Keratinocyte (primary cell): ENCODE measurements at regions not wholly inside any gene's neighbourhood (a gene's known extent, or its start where the extent isn't known, plus 50 kb on each side); places are given as distances from the start of the nearest gene placed in this dataset.

Source experiments
- DNase-seq: peaks from one replicate; pipeline ENCODE4 v3.0.0-alpha.2; 2011; ENCODE audit warnings: low read depth, missing footprints, low spot score
- FAIRE-seq: peaks from 2 replicates; lab custom pipeline; 2011; peaks lifted over from hg19 to GRCh38; lab: Jason Lieb, UNC
- H2AFZ ChIP-seq: 2 replicates; pipeline ENCODE4 v1.6.0; 2012; ENCODE audit warnings: low read length, control low read depth, inconsistent platforms; ENCODE audit not compliant: control insufficient read depth
- H3K27ac ChIP-seq: 2 replicates; pipeline ENCODE4 v1.5.1; 2011; ENCODE audit warnings: low read length; ENCODE audit not compliant: control insufficient read depth, insufficient read depth
- H3K27me3 ChIP-seq: 3 replicates; pipeline ENCODE4 v1.6.0; 2011; ENCODE audit warnings: low read length; ENCODE audit not compliant: control insufficient read depth, insufficient read depth; ENCODE audit errors: extremely low read depth
- H3K36me3 ChIP-seq, 2 experiments: 2 replicates in 1 of 2; 3 replicates in 1 of 2; pipeline ENCODE4 v1.5.1; 2011; ENCODE audit warnings: low read length in 2 of 2, mild to moderate bottlenecking in 1 of 2; ENCODE audit not compliant: control insufficient read depth in 2 of 2, insufficient read depth in 2 of 2; ENCODE audit errors: extremely low read depth in 1 of 2
- H3K4me1 ChIP-seq: 3 replicates; pipeline ENCODE4 v1.5.1; 2011; ENCODE audit warnings: low read length; ENCODE audit not compliant: control insufficient read depth, insufficient read depth; ENCODE audit errors: extremely low read depth
- H3K4me2 ChIP-seq: 3 replicates; pipeline ENCODE4 v1.6.0; 2011; ENCODE audit warnings: low read depth, low read length; ENCODE audit not compliant: control insufficient read depth, insufficient read depth; ENCODE audit errors: extremely low read depth
- H3K4me3 ChIP-seq, 3 experiments: fragments of 200-600 bp in 1 of 3; sonication (generic) in 1 of 3; 2 replicates in 2 of 3; 3 replicates in 1 of 3; pipeline ENCODE4 v1.5.1; 2011 to 2016; ENCODE audit warnings: low read length in 3 of 3, mild to moderate bottlenecking in 3 of 3, control low read depth in 2 of 3, inconsistent platforms in 1 of 3, low read depth in 1 of 3, mixed read lengths in 1 of 3, mixed run types in 1 of 3, moderate library complexity in 1 of 3; ENCODE audit not compliant: control insufficient read depth in 2 of 3, insufficient read depth in 2 of 3; ENCODE audit errors: extremely low read depth in 1 of 3
- H3K79me2 ChIP-seq: 2 replicates; pipeline ENCODE4 v1.6.0; 2012; ENCODE audit warnings: low read length; ENCODE audit not compliant: control insufficient read depth, insufficient read depth
- H3K9ac ChIP-seq: 3 replicates; pipeline ENCODE4 v1.6.0; 2011; ENCODE audit warnings: low read length; ENCODE audit not compliant: control insufficient read depth, insufficient read depth; ENCODE audit errors: extremely low read depth
- H3K9me1 ChIP-seq: 3 replicates; pipeline ENCODE4 v1.6.0; 2011; ENCODE audit warnings: low read length; ENCODE audit not compliant: control insufficient read depth, insufficient read depth; ENCODE audit errors: extremely low read depth
- H3K9me3 ChIP-seq: 2 replicates; pipeline ENCODE4 v1.5.1; 2012; ENCODE audit warnings: low read depth, low read length; ENCODE audit not compliant: control insufficient read depth
- H4K20me1 ChIP-seq: 3 replicates; pipeline ENCODE4 v1.6.0; 2011; ENCODE audit warnings: low read length; ENCODE audit not compliant: control insufficient read depth, insufficient read depth; ENCODE audit errors: extremely low read depth
- CTCF ChIP-seq, 3 experiments: IDR thresholded peaks in 1 of 3; conservative IDR thresholded peaks in 1 of 3; optimal IDR thresholded peaks in 1 of 3; 2 replicates in 2 of 3; 3 replicates in 1 of 3; pipeline versions ENCODE3 to v1.5.1; 2011; ENCODE audit warnings: low read length in 3 of 3, mild to moderate bottlenecking in 3 of 3, moderate library complexity in 2 of 3, control low read depth in 1 of 3, inconsistent platforms in 1 of 3; ENCODE audit not compliant: insufficient read depth in 2 of 3; ENCODE audit errors: extremely low read depth in 1 of 3
- EZH2 ChIP-seq: IDR thresholded peaks from one replicate; pipeline ENCODE4 v1.6.1; 2012; ENCODE audit warnings: inconsistent platforms, mild to moderate bottlenecking, low read length, moderate library complexity
- dilution Hi-C: fragments of 300-500 bp; cut with MboI; formaldehyde crosslinking; loops from one replicate; pipeline ENCODE4 v1.7.0; 2020; ENCODE audit warnings: low sequenced_read_pairs; ENCODE audit not compliant: extremely low pct_ligation_motif_present

GRCh38 chr15:87619161-87619960, 637.2 kb downstream of the NTRK3 start:
- dilution Hi-C loops: no loop called here
- Histone ChIP-seq H2AFZ (no peak overlapping the region), H3K9ac (no peak overlapping the region)

DNA sequence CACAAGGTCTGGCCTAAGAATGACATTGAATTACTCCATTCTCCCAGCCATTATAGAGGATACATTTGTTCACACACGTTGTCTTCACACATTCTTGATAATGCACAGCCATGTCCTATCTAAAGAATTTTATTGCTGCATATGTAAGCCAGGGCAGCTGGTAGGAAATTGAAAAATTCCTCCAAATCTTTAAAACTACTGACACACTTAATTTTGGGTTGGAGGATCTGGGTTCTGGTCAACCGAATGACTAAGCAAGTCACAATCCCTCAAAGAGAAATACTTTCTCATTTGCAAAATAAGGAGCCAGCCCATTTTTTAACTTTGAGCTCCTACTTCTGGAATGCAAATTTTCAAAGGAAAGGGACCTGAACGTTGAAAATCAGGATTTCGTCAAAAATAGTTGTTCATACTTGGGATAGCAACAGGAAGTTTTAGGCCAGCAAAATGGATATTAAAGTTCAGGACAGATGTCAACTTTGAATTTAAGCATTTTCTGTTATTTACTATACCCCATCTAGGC, 638.3 kb downstream of the NTRK3 start:
- H3K9ac ChIP-seq: no peak overlapping the region
- H3K36me3 ChIP-seq: no peaks in the 10 kb centered on the region
- no peak overlapping the region for H2AFZ ChIP-seq
- no peaks in the 10 kb centered on the region for H3K79me2 ChIP-seq
- H3K27me3 ChIP-seq: no peaks in the 10 kb centered on the region
- no peaks in the 10 kb centered on the region for H3K9me1 ChIP-seq
- DNase-seq (no peak), FAIRE-seq (no peak)
- H3K9me3 ChIP-seq: no peaks in the 10 kb centered on the region
- H4K20me1 ChIP-seq: no peaks in the 10 kb centered on the region
- dilution Hi-C loops: no loop called here
- TF ChIP-seq CTCF (optimal IDR thresholded peaks at IDR 0.05 in 1 of 3, IDR thresholded peaks at IDR 0.05 in 1 of 3, conservative IDR thresholded peaks at IDR 0.05 in 1 of 3; ENCODE audit: extremely low read depth in 1 of 3, insufficient read depth in 2 of 3, low read length in 3 of 3): no peak
- TF ChIP-seq EZH2: no peak
- no peaks in the 10 kb centered on the region for H3K4me1 ChIP-seq
- no peak overlapping the region for H3K4me3 ChIP-seq
- H3K4me2 ChIP-seq: no peak overlapping the region
- H3K27ac ChIP-seq: no peak overlapping the region

More at GRCh38 chr15:87619161-87619960, 637.2 kb downstream of the NTRK3 start:
- Histone ChIP-seq H3K4me1 (no peaks in the 10 kb centered on the region), H3K27ac (no peak overlapping the region), H3K79me2 (no peaks in the 10 kb centered on the region), H3K9me1 (no peaks in the 10 kb centered on the region), H3K36me3 (no peaks in the 10 kb centered on the region), H3K27me3 (no peaks in the 10 kb centered on the region), H3K4me3 (no peak overlapping the region), H4K20me1 (no peaks in the 10 kb centered on the region), H3K9me3 (no peaks in the 10 kb centered on the region), H3K4me2 (no peak overlapping the region)
- FAIRE-seq (no peak), DNase-seq (no peak)
- TF ChIP-seq CTCF (optimal IDR thresholded peaks at IDR 0.05 in 1 of 3, IDR thresholded peaks at IDR 0.05 in 1 of 3, conservative IDR thresholded peaks at IDR 0.05 in 1 of 3; ENCODE audit: extremely low read depth in 1 of 3, insufficient read depth in 2 of 3, low read length in 3 of 3) (no peak), EZH2 (no peak)
